ENCODE measurements at regions not wholly inside any gene's neighbourhood (a gene's known extent, or its start where the extent isn't known, plus 50 kb on each side); places are given as distances from the start of the nearest gene placed in this dataset.

DNA sequence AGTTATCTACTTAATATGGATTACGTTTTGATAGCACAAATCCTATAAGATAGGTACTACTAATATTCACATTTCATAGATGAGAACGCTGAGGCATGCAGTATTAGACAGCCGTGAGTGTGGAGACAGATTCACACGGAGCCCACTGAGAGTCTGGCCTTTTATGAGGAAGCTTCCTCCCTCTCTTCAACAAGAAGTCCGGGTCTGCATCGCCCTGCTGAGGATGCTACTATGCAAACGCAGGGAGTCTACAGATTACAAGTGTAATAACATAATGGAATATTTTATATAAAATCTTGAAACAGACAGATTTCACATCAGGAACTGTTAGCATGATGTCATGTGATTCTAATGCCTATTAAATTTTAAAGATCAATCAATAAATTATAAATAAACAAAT lies 255.9 kb upstream of the GLI3 start:
- DNase-seq (ENCODE audit: low spot score): no peak

DNA sequence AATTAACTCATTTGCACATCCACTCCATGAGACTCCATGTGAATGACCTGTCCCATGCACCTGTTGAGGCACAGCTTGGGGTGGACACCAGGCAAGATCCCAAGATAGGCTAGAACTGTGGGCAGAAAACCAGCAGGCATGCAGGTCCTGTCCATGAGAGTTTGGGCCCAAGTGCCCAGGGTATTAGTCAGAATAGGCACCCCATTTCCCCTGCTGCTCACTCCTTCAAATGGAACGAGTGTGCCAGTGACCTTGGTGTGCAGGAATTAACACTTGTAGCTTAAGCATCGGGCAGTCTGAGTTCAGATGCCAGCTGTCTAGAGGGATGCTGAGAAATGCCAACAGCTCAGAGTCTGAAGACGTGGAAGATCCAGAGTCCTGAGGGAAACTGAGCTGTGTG lies 254.1 kb upstream of the GLI3 start:
- no peak for DNase-seq (ENCODE audit: low spot score)

DNA sequence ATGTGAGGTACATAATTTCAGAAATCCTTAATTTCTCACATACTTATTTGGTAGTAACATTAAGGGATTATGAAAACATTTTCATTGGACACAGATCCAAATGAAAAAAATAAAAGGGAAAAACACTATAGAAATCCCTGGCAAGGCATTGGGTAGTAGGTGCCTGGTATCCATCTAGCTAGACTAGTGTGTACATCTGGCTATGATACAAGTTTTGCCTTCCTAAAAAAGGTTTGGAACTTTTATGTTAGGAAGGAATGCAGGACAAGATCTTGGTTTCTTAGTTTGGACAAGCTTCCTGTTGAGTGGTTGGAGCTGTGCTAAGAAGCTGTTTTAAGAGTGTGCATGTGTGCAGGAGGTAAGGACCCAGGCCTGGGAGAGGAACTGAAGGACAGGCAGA lies 252.3 kb upstream of the GLI3 start:
- DNase-seq (ENCODE audit: low spot score): no peak

DNA sequence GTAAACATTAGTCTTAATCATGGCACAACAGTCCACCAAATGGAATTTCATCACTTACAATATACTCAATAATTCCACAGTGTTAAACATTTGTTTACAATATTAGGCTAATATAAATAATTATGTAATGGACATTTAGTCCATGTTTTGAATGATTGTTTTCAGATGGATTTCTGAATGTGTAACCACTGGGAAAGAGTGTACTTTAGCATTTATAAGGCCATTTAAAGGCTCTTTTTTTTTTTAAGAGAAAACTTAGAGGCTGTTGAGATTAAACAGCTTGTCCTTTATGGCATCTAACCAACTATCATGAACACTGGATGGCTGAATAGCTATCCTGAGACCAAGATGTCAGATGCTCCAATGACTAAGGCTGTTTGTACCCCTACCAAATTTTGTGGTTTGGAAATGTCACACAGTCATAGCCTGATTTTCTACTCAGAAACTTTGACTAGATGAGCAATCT lies 248.3 kb upstream of the GLI3 start:
- DNase-seq (ENCODE audit: low spot score): no peak

DNA sequence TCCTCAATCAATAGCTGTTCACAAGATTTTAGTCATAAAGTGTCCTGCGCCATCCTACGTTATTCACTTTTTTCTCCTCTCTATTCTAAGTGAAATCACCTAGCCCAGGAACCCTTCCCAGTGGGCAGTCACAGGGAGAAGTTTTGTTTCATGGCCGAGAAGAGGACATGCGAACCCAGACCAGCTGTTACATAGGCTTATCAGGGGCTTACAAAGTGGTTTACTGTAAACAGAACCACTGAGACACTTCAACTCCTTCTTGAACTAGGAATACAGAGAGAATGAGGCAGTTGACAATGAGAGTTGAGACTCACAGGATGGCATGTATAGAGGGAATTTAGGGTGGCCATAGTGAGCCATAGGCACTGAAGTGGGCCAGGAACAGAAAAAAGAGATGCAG lies 246.9 kb upstream of the GLI3 start:
- no peak for DNase-seq (ENCODE audit: low spot score)

DNA sequence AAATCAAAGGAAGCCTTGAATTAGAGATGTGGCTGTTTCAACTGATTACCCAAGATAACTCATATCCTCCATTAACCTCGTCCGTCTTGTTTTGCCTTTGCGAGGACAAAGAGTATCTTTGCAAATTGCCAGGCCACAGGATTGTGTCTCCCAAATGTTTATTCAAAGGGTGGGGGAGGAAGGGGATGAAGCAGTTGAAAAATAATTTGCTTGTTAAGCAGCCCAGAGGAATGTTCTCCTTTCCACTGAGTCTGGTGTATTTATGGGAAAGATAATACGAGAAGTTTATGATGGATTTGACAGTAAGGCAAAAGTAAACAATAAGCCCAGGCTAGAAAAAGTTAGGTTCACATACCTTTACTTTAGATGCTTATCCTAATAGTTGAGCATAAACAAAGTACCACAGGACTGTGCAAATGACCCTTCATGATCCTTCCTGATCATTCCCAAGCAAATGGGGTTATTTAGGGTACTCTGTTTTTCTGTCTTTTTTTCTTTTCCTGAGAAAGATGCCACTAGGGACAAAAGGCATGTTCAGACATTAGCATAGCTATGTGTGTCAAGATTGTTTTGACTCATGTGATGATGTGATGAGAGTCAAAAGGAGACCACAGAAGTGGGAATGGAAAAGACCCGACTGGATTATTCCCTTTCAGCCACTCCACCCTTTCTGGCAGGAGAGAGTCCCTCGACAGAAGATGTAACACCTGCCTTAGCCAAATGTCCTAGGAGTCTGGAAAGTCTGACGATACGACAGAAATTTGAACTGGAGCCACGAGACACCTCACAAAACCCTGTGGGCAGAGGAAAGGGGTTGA lies 243.0 kb upstream of the GLI3 start:
- DNase-seq (ENCODE audit: low spot score): no peak

DNA sequence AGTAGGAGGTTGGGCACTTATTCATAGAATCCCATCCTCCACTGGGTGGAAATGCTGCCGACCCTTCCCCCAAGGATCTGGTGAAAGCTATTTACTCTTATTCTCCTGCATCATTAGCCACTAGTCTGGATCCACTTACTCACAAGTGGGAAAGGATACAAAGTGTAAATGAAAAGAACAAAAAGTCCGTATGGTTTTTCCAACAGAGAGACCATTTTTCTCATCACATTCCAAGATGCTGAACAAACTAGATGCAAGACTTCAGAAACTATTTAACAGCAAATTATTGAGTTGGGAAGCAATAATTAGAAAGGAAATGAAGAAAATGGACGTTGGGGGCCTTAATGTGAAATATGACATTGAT lies 242.4 kb upstream of the GLI3 start:
- no peak for DNase-seq (ENCODE audit: low spot score)

DNA sequence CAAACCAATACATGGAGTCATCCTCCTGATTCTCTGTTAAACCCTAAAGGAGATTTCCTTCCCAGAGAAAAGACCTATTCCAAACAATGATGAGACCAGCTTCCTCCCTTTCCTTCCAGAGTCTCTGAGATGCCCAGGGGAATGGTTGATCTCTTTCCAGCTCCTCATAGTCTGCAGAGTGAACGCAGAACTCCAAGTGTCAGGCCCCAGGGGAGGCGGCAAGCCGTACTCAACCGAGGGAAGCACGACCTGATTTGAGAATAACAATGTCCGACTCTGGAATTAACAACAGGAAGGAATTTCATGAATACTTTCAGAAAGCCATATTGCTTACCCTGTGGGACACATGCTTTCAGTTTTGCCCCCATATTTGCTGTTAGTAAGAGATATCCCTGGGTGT lies 241.7 kb upstream of the GLI3 start:
- DNase-seq (ENCODE audit: low spot score): no peak

DNA sequence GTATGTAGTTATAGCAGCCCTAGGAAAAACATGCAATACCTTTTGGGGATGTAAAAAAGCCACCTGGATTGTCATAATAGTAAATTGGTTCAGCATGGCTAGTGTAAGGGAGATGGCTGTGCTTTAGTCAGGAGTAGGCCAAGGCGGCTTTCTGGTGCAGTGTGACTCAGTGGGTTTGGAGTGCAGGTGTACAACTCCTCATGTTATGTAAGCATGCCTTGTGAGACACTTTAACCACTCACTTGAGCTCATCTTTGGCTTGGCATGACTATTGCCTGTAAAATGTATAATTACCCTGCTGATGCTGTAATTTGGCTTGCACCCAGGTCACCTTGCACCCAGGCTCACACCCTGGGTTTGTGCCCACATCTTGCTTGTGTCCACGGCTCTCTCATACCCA lies 239.2 kb upstream of the GLI3 start:
- DNase-seq (ENCODE audit: low spot score): no peak

DNA sequence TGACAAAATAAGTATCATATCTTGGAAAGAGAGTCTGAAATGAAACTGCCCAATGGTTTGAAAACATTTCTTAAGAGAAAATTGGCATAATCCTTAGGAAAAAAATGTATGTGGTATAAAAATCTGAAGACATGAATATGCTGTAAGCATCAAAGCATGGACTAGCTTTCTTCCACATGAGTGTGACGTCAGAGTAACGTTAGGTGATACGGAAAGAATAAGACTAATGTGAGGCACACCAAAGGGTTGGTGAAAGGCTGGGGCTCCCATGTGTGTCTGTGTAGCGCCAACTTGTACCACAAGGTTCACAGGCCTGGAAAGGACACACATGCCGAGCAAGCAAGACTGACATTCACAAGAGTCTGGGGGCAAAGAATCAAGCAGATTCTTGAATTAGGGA lies 238.1 kb upstream of the GLI3 start:
- no peak for DNase-seq (ENCODE audit: low spot score)

DNA sequence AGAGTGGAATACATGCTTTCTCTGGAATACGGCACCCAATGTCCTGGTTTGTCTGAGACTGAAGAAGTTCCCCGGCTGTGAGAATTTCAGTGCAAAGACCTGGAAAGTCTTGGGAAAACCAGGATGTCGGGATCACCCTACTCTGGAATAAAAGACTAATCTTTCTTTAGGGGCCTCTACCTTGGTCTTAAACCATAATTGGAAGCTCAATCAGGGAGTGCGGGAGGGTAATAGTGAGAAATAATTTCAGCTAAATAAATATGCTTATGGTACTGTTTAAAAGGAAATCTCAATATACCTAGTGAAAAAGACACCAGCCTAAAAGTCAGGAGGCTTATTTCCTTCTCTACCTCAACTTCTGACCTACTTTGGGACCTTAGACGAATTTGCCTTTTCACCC lies 236.1 kb upstream of the GLI3 start:
- no peak for DNase-seq (ENCODE audit: low spot score)

DNA sequence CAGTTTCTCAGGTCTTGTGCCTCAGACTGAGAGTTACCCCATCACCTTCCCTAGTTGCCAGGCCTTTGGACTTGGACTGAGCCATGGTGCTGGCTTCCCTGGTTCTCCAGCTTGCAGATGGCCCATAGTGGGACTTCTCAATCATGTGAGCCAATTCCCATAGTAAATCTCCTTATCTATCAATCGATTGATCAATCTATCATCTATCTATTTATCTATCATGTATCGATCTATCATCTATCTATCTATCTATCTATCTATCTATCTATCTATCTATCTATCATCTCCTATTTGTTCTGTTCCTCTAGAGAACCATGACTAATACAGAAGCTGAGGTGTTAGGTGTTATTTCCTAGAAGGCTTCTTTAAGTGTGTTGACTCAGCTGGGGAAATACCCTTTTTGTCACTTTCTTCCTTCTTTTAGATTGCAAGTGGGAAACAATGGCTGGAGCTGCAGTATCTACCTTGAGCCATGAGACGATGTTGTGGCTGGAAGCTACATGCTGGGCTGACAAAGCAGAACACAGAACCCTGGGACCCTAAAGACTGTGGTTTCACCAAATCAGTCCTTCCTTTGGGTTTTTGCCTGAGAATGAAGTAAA lies 234.7 kb upstream of the GLI3 start:
- no peak for DNase-seq (ENCODE audit: low spot score)

DNA sequence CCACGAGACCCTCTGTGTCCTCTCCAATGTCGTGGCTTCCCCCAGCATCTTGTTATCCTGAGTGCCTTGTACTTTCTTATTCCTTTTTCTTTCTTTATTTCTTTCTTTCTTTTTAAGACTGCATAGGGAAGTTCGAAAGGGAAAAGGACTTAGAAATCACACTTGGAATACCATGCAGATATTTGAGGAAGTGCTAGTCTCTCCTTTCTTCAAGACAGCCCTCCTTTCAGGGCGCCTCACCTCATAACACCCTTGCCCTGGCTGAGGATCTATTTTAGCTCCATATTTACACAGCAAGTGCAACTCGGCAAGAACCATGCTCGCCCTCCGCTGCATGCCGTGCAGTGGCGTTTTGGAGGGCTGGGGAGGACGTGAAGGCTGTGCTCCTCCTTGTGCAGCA lies 232.3 kb upstream of the GLI3 start:
- no peak for DNase-seq (ENCODE audit: low spot score)

DNA sequence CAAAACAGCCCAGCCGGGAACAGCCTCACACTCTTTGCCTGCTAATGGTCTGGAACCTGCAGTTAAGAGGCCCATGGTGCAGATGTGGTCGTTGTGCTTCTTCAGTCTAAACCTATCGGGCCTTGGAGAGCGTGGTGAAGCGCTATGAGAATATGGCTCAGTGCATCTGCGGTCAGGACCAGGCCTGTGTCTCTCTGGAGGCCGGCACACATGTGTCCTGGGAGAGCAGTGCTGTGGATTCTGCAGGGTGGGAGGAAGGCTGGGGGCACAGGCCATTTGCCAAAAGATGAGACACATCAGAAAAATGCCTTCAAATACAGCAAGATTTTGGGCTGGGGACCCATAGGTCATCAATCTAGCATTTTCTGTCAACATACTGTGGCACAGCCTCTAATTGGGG lies 231.5 kb upstream of the GLI3 start:
- no peak for DNase-seq (ENCODE audit: low spot score)

DNA sequence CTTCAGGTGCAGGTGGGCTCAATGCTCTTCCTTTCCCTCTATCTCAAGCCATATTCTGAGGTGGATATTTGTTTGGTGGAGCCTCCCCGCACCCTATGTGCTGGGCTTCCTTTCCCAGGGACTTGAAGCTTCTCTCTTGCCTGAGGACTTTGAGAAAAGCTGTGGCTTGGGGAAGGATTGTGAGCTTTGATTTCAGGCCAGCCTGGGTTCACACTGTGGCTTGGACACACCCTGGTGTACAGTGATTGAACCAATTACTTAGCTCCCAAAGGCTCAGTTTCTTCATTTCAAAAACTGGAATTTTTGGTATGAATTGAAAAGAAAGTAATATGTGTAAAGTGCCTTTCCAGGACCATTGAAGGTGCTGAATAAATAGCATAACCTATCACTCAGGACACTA lies 224.5 kb upstream of the GLI3 start:
- DNase-seq (ENCODE audit: low spot score): no peak

DNA sequence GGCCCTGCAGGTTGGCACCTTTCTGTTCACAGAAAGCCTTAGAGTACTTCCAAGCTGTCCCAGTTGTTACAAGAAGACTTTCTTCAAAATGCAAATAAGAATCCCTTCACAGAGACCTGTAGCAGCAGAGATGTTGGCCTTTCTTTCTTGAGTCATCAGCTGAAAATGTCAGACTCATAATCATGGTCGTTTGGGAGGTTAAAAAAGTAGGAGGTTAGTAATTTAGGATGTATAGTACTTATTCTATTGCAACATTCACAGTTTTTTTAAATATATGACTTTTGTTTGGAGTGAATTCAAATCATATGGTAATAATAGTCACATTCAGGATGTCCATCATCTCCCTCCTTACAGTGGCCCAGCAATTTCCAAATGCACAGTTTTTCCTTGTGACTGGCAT lies 223.9 kb upstream of the GLI3 start:
- DNase-seq (ENCODE audit: low spot score): no peak

DNA sequence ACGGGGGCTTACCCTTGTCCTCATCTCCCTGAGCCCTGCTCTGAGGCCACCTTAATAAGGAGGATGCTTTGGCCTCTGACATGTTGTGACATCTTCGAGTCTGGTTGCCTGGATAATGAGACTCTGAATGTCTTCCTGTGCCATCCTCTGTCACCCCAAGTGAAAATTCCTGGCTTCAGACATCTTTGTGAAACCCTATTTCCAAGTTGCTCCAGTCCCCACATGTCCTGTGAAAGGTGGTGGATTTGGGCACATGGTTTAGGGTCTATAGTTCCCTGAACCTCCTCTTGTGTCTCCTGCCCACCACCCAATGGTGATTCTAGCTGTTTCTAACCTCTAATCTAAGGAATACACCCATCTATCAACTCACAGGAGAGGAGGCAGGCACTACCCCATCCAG lies 223.1 kb upstream of the GLI3 start:
- DNase-seq (ENCODE audit: low spot score): no peak

DNA sequence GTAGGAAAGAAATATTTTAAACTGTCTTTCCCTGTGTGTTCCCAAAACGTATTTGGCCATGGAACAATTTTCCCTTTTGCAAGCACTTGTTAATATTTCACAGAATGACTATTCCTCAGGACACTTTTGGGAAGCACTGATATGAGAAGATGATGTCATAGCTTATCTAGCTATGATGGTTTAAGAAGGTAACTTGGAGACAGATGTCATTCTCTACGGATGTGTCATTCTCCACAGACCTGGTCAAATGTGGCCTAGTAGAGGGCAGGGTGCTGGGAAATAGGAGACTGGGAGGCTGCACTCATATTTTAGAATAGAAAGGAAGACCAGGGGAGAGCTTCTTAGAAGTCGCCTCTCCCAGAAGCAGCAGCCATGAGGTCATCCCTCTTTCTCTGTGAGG lies 220.7 kb upstream of the GLI3 start:
- DNase-seq (ENCODE audit: low spot score): no peak

DNA sequence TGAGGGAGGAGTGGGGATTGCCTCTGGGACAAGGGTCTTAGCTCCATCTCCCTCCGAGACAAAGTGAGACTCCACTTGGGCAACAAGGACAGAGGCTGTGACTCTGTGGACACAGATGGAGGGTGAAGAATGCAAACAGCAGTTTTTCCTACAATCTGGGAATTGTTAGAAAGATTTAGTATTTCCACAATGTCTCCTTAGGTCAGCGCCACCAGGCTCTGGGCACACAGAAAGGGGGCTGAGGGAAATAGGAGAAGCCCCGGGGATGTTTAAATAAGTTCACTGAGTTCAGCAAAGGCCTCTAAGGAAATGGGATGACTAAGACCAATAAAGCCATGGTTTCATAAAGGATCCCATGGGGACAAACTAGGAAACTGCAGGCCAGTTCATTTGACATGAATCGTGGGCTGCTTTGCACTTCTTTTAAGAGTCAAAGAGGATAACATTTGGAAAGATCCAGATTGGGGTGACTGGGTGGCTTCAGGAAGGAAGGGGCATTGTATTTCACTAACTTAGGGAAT lies 219.8 kb upstream of the GLI3 start:
- no peak for DNase-seq (ENCODE audit: low spot score)

DNA sequence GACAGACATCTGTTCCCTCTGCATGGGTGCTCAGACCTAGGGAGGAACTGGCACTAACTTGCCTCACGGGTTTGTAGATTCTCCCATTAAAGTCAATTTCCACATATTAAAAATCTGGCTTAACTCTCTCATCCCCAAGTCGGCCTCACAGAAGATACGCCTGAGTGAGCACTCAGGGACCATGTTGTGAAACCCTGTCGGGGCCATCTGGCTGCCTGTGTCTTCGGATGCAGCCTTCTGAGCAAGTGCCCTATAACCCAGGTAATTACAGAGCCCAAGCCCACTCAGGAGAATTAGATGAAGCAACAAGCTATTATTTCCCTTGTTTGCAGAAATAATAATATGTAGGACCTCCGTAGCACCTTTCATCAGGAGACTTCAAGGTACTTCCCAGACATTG lies 219.3 kb upstream of the GLI3 start:
- DNase-seq (ENCODE audit: low spot score): no peak

DNA sequence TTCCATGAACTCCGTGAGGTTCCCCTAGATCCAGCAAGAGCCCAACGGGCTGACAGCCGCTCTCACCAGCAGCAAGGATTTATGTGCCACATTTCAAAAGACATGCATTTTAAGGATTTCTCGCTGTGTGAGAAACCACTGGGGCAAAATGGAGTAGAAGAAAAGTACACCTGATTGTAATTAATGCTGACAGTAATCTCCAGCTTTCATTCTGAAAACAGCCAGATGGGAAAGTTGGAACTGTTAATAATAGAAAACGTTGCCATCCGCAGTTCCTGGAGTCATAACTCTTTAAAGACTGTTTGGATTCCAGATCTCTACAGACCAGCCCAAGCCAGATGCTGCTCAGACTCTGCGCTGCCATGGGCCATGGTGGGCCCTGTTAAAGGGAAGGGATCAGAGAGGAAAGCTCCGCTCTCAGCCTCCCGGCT lies 216.9 kb upstream of the GLI3 start:
- no peak for DNase-seq (ENCODE audit: low spot score)

DNA sequence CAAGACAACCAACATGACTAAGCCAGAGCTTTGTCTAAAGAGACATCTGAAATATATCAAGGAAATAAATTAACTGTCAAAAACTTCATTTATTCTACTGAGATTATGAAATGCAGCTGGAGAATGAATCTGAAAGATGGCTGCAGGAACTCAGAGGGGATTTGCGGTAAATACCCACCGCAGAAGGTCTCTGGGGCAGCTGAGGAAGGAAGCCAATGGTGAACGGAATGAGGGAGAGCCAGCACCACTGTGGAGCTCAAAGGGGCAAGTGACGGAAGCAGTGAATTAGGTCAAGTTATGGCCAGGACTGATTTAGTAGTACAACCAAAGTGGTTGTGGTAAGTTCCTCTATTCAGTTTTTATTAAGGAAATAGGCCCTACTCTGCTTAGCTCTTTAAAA lies 215.3 kb upstream of the GLI3 start:
- no peak for DNase-seq (ENCODE audit: low spot score)

DNA sequence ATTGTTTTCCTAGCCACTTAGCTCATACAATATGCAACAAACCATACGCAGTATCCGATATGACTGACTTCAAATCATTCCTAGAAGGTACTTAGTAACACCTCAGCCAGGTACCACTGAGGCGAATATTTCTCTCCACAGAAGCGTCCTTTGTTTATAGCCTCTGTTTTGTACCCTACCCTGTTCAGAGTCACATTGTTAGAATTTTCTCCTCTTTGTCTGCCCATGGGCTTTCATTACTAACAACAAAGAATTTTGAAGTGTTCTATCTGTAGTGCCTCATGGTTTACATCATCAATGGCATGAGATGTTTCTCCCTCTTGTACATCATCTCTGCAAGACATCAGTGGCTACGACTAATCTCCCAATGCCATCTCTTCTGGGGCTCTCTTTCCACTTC lies 212.4 kb upstream of the GLI3 start:
- no peak for DNase-seq (ENCODE audit: low spot score)

DNA sequence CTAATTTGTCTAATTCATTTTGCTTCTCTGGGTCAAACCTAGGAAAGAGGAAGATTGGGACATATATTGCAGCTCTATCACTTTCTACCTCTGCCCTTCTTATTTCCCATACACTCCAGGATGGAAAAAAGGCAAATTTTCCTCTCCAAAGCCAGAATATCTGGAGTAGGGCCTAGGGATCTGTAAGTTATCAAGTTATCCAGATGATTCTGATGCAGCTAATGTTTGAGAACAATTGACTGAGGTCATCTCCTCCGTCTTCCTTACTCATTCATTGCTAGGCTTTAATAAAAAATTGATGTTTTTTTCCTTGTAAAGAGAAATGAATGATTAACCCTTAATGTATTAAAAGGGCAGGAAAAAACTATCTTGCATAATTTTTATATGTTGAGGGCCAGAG lies 211.9 kb upstream of the GLI3 start:
- no peak for DNase-seq (ENCODE audit: low spot score)

Data from kidney capillary endothelial cell (primary cell).